Liver (tissue), 7 donors: ENCODE measurements at regions not wholly inside any gene's neighbourhood (a gene's known extent, or its start where the extent isn't known, plus 50 kb on each side); places are given as distances from the start of the nearest gene placed in this dataset.

ENCODE experiments used
- DNase-seq: peaks from one replicate; pipeline ENCODE4 v3.0.0-alpha.2; 2017; ENCODE audit warnings: low spot score
- H3K27ac ChIP-seq, 2 donors: one replicate each; pipeline ENCODE4 v1.7.0; 2013; ENCODE audit warnings: inconsistent platforms in 2 of 2, low read length in 2 of 2, control low read depth in 1 of 2, low read depth in 1 of 2, mild to moderate bottlenecking in 1 of 2
- H3K27me3 ChIP-seq, 4 donors: one replicate each; pipeline versions ENCODE4 v1.6.1 to v1.7.0; 2013; ENCODE audit warnings: low read length in 3 of 4, inconsistent platforms in 1 of 4, mild to moderate bottlenecking in 1 of 4, moderate library complexity in 1 of 4; ENCODE audit not compliant: control insufficient read depth in 4 of 4, insufficient read depth in 4 of 4
- H3K36me3 ChIP-seq, 4 donors: one replicate each; pipeline versions ENCODE4 v1.6.1 to v1.7.0; 2013; ENCODE audit warnings: low read length in 3 of 4, mild to moderate bottlenecking in 3 of 4, low read depth in 1 of 4, moderate library complexity in 1 of 4; ENCODE audit not compliant: control insufficient read depth in 4 of 4, insufficient read depth in 3 of 4
- H3K4me1 ChIP-seq, 4 donors: one replicate each; pipeline versions ENCODE4 v1.6.1 to v1.7.0; 2013; ENCODE audit warnings: low read length in 3 of 4, mild to moderate bottlenecking in 3 of 4, moderate library complexity in 1 of 4; ENCODE audit not compliant: control insufficient read depth in 4 of 4, insufficient read depth in 4 of 4
- H3K4me3 ChIP-seq, 3 donors: one replicate each; pipeline versions ENCODE4 v1.6.1 to v1.7.0; 2013; ENCODE audit warnings: low read length in 3 of 3, control low read depth in 1 of 3, low read depth in 1 of 3, mild to moderate bottlenecking in 1 of 3
- H3K9ac ChIP-seq, 2 donors: one replicate each; pipeline ENCODE4 v1.7.0; 2013; ENCODE audit warnings: low read length in 2 of 2, mild to moderate bottlenecking in 2 of 2, moderate library complexity in 2 of 2, control low read depth in 1 of 2, low read depth in 1 of 2
- H3K9me3 ChIP-seq, 4 donors: one replicate each; pipeline versions ENCODE4 v1.6.1 to v1.7.0; 2013; ENCODE audit warnings: low read length in 3 of 4; ENCODE audit not compliant: control insufficient read depth in 4 of 4
- ATF3 ChIP-seq: IDR thresholded peaks from 2 replicates; pipeline ENCODE4 v1.6.1; 2016; ENCODE audit warnings: antibody characterized with exemption
- FOXA1 ChIP-seq: IDR thresholded peaks from 2 replicates; pipeline ENCODE4 v1.6.1; 2016; ENCODE audit warnings: antibody characterized with exemption
- HNF4A ChIP-seq, 2 donors: conservative IDR thresholded peaks; 2 replicates each; pipeline ENCODE4 v1.6.1; 2016; ENCODE audit warnings: antibody characterized with exemption in 2 of 2, mild to moderate bottlenecking in 2 of 2
- HNF4G ChIP-seq: IDR thresholded peaks from 2 replicates; pipeline ENCODE4 v1.6.1; 2016; ENCODE audit warnings: antibody characterized with exemption
- NR2F2 ChIP-seq: IDR thresholded peaks from 2 replicates; pipeline ENCODE4 v1.6.1; 2016; ENCODE audit warnings: antibody characterized with exemption
- RAD21 ChIP-seq, 2 donors: IDR thresholded peaks; 2 replicates each; pipeline ENCODE4 v1.6.1; 2016; ENCODE audit warnings: antibody characterized with exemption in 2 of 2, mild to moderate bottlenecking in 2 of 2
- RXRA ChIP-seq, 2 donors: IDR thresholded peaks; 2 replicates each; pipeline ENCODE4 v1.6.1; 2017 to 2018; ENCODE audit warnings: antibody characterized with exemption in 2 of 2, mild to moderate bottlenecking in 1 of 2
- SP1 ChIP-seq: IDR thresholded peaks from 2 replicates; pipeline ENCODE4 v1.6.1; 2018; ENCODE audit warnings: antibody characterized with exemption, mild to moderate bottlenecking
- TAF1 ChIP-seq: conservative IDR thresholded peaks from 2 replicates; pipeline ENCODE4 v1.6.1; 2016; ENCODE audit warnings: antibody characterized with exemption, mild to moderate bottlenecking
- YY1 ChIP-seq: IDR thresholded peaks from 2 replicates; pipeline ENCODE4 v1.6.1; 2016; ENCODE audit warnings: antibody characterized with exemption, mild to moderate bottlenecking
- ZBTB33 ChIP-seq: IDR thresholded peaks from 2 replicates; pipeline ENCODE4 v1.6.1; 2016; ENCODE audit warnings: antibody characterized with exemption
- WGBS: extraction: QIAGEN DNeasy Blood & Tissue Kit; methylation state at CpG from one replicate; pipeline ENCODE4 v1.1.7; 2013; 5-methylcytosine and 5-hydroxymethylcytosine counted together
- donor health status: healthy.
- donor health status: healthy.
- donor health status: healthy.
- donor health status: healthy.

- Histone ChIP-seq H3K27ac (no peak overlapping the region), H3K36me3 (no peaks in the 10 kb centered on the region), H3K4me1 (no peaks in the 10 kb centered on the region), H3K27me3 (no peaks in the 10 kb centered on the region), H3K9me3 (no peaks in the 10 kb centered on the region), H3K4me3 (no peak overlapping the region), H3K9ac (no peak overlapping the region)
- DNase-seq, result no peak
- WGBS, result 53% methylated on average over 8 of the region's 8 CpGs
- no peak for TF ChIP-seq SP1
- TF ChIP-seq NR2F2, result no peak
- TF ChIP-seq YY1, result no peak
- no peak for TF ChIP-seq HNF4A (conservative IDR thresholded peaks at IDR 0.05)
- no peak for TF ChIP-seq FOXA1
- no peak for TF ChIP-seq ATF3
- TF ChIP-seq RAD21 (IDR thresholded peaks at IDR 0.05), result no peak
- no peak for TF ChIP-seq TAF1
- TF ChIP-seq HNF4G, result no peak
- no peak for TF ChIP-seq RXRA (IDR thresholded peaks at IDR 0.05)
- TF ChIP-seq ZBTB33, result no peak
Observed at GRCh38 chr2:136167721-136168475, 49.9 kb upstream of the CXCR4 start.
